ENCODE measurements at regions not wholly inside any gene's neighbourhood (a gene's known extent, or its start where the extent isn't known, plus 50 kb on each side); places are given as distances from the start of the nearest gene placed in this dataset.

DNA sequence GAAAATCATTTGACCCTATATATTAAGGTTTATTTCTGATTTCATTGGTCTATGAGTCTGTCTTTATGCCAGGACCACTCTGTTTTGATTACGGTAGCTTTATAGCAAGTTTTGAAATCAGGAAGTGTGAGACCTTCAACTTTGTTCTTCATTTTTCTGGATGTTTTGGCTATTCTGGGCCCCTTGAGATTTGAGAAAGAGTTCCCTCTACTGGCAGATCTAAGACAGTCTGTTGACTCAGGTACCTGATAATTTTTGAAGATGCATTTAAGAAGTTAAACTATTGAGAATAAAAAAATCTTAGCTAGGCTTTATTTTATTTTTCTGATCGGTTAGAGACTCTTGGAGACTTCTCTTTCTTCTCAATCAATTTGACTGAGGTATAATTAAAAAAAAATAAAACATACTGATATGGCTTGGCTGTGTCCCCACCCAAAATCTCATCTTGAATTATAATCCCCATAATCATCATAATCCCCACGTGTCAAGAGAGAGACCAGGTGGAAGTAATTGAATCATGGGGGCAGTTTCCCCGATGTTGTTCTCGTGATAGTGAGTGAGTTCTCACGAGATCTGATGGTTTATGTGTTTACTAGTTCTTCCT, 209.2 kb downstream of the SNX10 start:
- Mint-ChIP-seq H3K4me3 (no peak overlapping the region), H3K27ac (peak overlapping the region; percentile 39), H3K27me3 (peaks cover 44% of the 10 kb centered on the region), H3K36me3 (ENCODE audit: low read depth) (no peaks in the 10 kb centered on the region), H3K4me1 (peaks cover 5% of the 10 kb centered on the region)
- DNase-seq (no peak), ATAC-seq (no peak)
- no peaks in the 10 kb centered on the region for H3K9me3 ChIP-seq (ENCODE audit: control insufficient read depth, low read length, poor library complexity, severe bottlenecking)

DNA sequence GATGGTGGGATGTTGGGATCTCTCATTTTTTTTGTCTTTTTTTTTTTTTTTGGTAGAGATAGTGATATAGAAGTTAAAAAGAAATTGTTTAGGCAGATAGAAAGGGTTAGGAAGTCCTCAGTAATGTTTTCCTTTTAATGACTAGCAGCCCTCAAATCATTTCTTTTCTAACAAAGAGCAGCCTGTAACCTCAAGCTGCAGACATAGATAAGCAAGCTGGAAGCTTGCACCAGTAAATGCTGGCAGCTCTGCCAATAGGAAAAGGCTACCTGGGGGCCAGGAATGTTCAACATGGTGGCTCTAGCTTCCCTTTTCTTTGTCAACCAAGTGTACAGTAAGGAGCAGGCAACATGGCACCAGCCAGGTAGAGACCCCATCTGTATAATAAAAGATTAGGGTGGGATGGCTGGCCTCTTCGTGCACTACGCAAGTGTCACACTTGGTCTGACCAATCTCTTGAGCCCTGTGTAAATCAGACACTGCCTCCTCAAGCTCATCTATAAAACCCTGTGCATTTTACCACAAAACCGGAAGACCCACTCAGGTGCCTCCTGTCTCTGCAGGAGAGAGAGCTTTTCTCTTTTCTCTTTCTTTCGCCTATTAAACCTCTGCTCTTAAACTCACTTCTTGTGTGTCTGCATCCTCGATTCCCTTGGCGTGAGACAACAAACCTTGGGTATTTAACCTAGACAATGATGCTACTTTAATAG, 212.9 kb downstream of the SNX10 start:
- H3K27me3 Mint-ChIP-seq, result peaks cover 58% of the 10 kb centered on the region
- peaks cover 2% of the 10 kb centered on the region for H3K36me3 Mint-ChIP-seq (ENCODE audit: low read depth)
- ATAC-seq, result no peak
- no peaks in the 10 kb centered on the region for H3K9me3 ChIP-seq (ENCODE audit: control insufficient read depth, low read length, poor library complexity, severe bottlenecking)
- H3K4me3 Mint-ChIP-seq, result no peak overlapping the region
- no peak overlapping the region for H3K27ac Mint-ChIP-seq
- no peak for DNase-seq
- H3K4me1 Mint-ChIP-seq, result peaks cover 5% of the 10 kb centered on the region

DNA sequence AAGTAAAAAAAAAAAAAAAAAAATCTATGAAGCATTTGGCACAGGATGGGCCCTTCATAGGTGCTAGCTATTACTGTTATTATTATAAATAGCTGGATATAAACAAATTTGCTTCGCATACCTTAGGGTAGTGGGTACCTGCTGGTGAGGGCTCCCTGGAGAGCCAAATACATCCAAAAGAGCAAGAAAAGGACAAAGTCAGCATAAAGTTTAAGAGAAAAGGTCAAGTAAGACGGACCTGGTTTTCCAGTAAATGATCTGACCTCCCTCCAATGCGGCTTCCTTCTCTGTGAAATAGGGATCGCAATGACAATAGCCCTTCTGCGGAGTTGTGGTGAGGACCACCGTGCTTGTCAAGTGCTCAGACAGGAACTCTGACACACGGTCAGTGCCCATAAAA, 214.5 kb downstream of the SNX10 start:
- DNase-seq (no peak), ATAC-seq (no peak)
- no peaks in the 10 kb centered on the region for H3K9me3 ChIP-seq (ENCODE audit: control insufficient read depth, low read length, poor library complexity, severe bottlenecking)
- peaks cover 2% of the 10 kb centered on the region for H3K36me3 Mint-ChIP-seq (ENCODE audit: low read depth)
- H3K27ac Mint-ChIP-seq, result no peak overlapping the region
- peaks cover 56% of the 10 kb centered on the region for H3K27me3 Mint-ChIP-seq
- peaks cover 3% of the 10 kb centered on the region for H3K4me1 Mint-ChIP-seq
- no peak overlapping the region for H3K4me3 Mint-ChIP-seq

DNA sequence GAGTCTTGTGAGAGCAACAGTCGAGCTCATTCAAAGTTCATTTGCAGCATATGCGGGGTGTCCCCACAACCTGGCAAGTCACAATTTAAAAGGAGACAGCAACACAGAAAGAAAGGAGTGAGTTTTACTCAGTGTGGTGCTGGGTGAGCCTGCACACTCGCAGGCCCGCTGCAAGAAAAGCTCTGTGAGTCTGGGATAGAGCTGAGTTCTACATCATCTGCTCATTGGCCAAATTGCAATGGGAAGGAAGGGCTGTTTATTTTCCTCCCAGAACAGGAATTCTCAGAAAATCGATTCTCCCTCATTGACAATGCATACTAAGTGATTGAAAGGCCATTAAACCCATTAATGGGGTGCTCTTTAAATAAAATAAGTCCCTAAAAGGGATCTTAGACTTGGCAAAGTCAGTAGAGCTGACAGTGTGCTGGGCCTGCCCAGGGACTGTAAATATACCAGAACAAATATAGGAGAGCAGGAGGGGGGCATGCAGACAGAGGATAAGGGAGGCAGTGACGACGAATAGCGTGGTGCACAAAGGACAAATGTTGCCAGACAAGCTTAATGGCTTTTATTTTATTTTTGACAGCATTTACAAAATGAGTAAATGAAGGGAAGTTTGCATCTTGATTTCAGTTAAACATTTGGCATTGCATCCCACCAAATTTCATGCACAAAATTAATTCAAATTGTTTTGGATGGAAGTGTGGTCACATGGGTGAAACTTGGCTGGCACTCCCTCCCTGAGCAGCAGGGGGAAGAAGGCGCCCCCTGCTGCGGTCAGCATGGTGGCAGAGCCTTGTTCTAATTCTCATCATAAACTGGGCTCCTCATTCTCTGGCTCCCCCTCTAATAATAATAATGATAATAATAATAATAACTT, 215.7 kb downstream of the SNX10 start:
- DNase-seq (no peak), ATAC-seq (no peak)
- H3K4me1 Mint-ChIP-seq, result peaks cover 3% of the 10 kb centered on the region
- no peak overlapping the region for H3K27ac Mint-ChIP-seq
- H3K4me3 Mint-ChIP-seq, result no peak overlapping the region
- no peaks in the 10 kb centered on the region for H3K9me3 ChIP-seq (ENCODE audit: control insufficient read depth, low read length, poor library complexity, severe bottlenecking)
- peaks cover 57% of the 10 kb centered on the region for H3K27me3 Mint-ChIP-seq
- H3K36me3 Mint-ChIP-seq (ENCODE audit: low read depth), result peaks cover 2% of the 10 kb centered on the region

DNA sequence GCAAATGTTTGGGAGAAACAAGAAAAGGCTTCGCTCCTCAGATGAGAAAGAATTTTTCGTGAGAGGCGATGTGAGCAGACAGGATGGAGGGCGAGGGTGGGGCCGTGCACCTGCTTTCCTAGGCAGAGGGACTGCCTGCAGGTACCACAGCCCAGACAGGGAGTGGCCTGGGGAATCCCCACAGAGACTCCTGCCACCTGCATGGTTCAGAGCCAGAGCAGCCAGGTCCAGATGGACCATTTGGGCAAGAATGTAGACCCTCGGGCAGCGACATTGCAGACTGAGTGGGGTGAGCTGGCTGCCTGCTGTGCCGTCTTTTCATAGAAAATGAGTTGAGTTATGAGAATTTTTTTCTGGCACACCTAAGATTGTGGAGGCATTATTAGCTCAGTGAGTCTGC, 216.8 kb downstream of the SNX10 start:
- Mint-ChIP-seq H3K27me3 (peaks cover 55% of the 10 kb centered on the region), H3K4me3 (no peak overlapping the region), H3K36me3 (ENCODE audit: low read depth) (peaks cover 2% of the 10 kb centered on the region), H3K4me1 (peaks cover 3% of the 10 kb centered on the region), H3K27ac (no peak overlapping the region)
- no peak for ATAC-seq
- DNase-seq, result no peak
- H3K9me3 ChIP-seq (ENCODE audit: control insufficient read depth, low read length, poor library complexity, severe bottlenecking), result no peaks in the 10 kb centered on the region

DNA sequence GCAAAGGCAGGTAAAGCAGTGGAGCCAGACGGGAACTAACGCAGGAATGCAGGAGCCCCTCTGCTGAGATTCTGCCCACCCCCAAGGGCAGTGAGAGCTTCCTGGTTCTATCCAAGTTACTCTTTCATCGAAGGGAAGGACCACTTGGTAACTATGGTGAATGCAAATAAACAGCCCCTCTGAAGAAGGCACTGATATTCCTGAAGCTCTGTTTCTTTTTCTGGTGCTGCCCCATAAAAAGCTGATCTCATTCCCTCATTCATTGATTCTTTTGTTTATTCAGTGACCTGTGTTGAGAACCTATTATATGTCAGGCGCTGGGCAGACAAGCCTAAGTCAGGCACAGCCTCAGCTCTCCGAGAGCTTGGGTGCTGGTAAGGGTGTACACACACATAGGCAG, 217.3 kb downstream of the SNX10 start:
- no peak overlapping the region for H3K4me3 Mint-ChIP-seq
- H3K4me1 Mint-ChIP-seq, result peaks cover 1% of the 10 kb centered on the region

DNA sequence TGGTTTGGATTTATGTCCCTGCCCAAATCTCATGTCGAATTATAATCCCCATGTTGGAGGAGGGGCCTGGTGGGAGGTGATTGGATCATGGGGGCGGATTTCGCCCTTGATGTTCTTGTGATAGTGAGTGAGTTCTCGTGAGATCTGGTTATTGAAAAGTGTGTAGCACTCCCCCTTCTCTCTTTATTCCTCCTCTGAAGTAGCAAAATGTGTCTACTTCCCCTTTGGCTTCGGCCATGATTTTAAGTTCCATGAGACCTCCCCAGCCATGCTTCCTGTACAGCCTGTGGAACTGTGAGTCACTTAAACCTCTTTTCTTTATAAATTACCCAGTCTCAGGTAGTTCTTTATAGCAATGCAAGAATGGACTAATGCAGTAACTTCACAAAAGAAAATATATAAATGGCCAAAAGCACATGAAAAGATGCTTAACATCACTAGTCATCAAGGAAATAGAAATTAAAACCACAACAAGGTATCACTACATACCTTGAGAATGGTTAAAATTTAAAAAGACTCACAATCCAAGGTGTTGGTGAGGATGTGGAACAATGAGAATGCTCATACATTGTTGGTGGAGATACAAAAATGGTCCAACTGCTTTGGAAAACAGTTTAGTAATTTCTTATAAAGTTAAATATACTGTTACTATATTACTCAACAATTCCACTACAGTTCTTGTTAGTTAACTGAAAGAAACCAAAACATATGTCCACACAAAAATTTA, 218.7 kb downstream of the SNX10 start:
- Mint-ChIP-seq H3K4me1 (no peaks in the 10 kb centered on the region), H3K36me3 (ENCODE audit: low read depth) (peaks cover 2% of the 10 kb centered on the region), H3K27me3 (peaks cover 36% of the 10 kb centered on the region), H3K4me3 (no peak overlapping the region), H3K27ac (no peak overlapping the region)
- no peaks in the 10 kb centered on the region for H3K9me3 ChIP-seq (ENCODE audit: control insufficient read depth, low read length, poor library complexity, severe bottlenecking)
- ATAC-seq (no peak), DNase-seq (no peak)

More for the DNA sequence above, 217.3 kb downstream of the SNX10 start:
- no peak overlapping the region for H3K27ac Mint-ChIP-seq
- peaks cover 2% of the 10 kb centered on the region for H3K36me3 Mint-ChIP-seq (ENCODE audit: low read depth)
- no peak for ATAC-seq
- peaks cover 51% of the 10 kb centered on the region for H3K27me3 Mint-ChIP-seq
- no peak for DNase-seq
- no peaks in the 10 kb centered on the region for H3K9me3 ChIP-seq (ENCODE audit: control insufficient read depth, low read length, poor library complexity, severe bottlenecking)

DNA sequence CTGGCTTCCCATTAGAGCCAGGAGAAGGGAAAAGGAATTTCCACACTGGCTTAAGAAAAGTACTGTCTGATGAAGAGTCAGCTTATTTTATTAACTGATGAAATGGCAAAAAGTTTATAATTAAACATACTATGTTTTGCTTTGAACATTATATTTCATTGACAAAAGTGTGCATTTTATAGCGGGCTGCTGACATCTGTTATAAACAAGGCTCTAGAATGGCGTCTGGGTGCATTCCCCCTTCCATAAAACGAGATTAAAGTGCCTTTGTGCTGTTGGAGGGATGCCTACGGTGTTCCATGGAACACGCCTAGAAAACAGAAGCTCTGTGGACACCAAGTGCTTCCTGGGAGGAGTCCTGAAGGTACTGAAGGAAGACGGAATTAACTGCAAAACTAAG, 220.2 kb downstream of the SNX10 start:
- no peak overlapping the region for H3K27ac Mint-ChIP-seq
- no peak overlapping the region for H3K4me3 Mint-ChIP-seq
- DNase-seq (no peak), ATAC-seq (no peak)
- H3K9me3 ChIP-seq (ENCODE audit: control insufficient read depth, low read length, poor library complexity, severe bottlenecking), result no peaks in the 10 kb centered on the region
- peaks cover 33% of the 10 kb centered on the region for H3K27me3 Mint-ChIP-seq
- H3K4me1 Mint-ChIP-seq, result no peaks in the 10 kb centered on the region
- H3K36me3 Mint-ChIP-seq (ENCODE audit: low read depth), result peaks cover 2% of the 10 kb centered on the region

DNA sequence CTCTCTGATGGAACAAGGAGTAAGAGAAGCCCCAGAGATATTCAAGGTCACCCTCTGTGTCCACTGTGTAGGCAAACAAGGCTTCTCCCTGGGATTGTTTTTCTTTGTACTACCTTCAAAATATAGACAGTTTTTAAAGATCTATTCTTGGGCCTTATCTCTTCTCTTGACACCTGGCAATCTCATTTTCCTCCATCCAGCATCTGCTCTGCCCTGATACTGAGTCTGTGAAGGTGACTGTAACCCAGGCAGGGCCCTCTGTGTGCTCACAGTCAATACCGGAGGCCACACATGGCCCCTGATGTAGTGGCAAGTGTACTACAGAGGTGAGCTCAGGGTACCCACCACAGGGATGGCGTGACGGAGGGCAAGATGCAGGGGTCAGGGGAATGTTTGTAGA, 221.1 kb downstream of the SNX10 start:
- Mint-ChIP-seq H3K36me3 (ENCODE audit: low read depth) (no peaks in the 10 kb centered on the region), H3K4me3 (no peak overlapping the region), H3K4me1 (no peaks in the 10 kb centered on the region), H3K27me3 (peaks cover 32% of the 10 kb centered on the region), H3K27ac (no peak overlapping the region)
- no peak for DNase-seq
- H3K9me3 ChIP-seq (ENCODE audit: control insufficient read depth, low read length, poor library complexity, severe bottlenecking), result no peaks in the 10 kb centered on the region
- no peak for ATAC-seq

DNA sequence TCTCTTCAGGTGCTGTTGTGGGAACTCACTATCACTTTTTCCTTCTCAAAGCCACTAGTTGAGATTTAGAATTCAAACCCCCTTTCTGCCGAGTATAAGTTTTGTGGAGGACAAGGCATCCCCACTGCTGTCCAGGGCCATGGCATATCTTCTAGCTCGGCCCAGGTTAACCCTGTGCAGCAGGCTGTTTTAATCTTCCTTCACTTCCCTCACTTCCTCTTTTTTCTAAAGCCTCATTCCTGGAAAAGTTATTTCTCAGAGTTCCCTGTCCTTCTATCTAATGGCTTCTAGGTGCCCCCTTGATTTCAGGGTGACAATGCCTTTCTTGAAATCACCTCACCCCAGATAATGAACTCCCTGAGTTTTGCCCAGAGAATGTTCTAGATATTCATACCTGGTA, 222.3 kb downstream of the SNX10 start:
- H3K9me3 ChIP-seq (ENCODE audit: control insufficient read depth, low read length, poor library complexity, severe bottlenecking), result no peaks in the 10 kb centered on the region

DNA sequence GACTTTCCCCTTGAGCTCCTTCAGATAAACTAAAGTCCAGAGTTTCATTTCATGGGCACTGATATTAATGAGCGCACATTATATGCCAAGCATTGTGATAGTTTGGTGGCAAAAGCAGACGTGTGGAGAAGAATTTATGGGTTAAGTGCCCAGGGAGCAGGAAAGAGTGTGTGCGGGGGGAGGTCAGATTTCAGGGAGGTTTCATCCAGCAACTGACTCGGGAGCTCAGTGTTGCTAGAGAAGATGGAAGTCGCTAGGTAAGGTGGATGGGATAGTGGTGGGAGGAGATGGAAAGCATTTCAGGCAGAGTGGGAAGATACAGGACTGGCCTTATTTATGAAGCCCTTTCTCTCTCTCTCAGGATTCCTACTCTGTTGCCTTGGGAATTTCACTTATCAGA, 223.0 kb downstream of the SNX10 start:
- no peak for DNase-seq
- Mint-ChIP-seq H3K4me3 (no peak overlapping the region), H3K36me3 (ENCODE audit: low read depth) (no peaks in the 10 kb centered on the region), H3K27me3 (peaks cover 43% of the 10 kb centered on the region), H3K27ac (no peak overlapping the region), H3K4me1 (no peaks in the 10 kb centered on the region)
- ATAC-seq, result no peak
- H3K9me3 ChIP-seq (ENCODE audit: control insufficient read depth, low read length, poor library complexity, severe bottlenecking), result no peaks in the 10 kb centered on the region

More for the DNA sequence above, 222.3 kb downstream of the SNX10 start:
- peaks cover 37% of the 10 kb centered on the region for H3K27me3 Mint-ChIP-seq
- no peaks in the 10 kb centered on the region for H3K36me3 Mint-ChIP-seq (ENCODE audit: low read depth)
- ATAC-seq (no peak), DNase-seq (no peak)
- no peaks in the 10 kb centered on the region for H3K4me1 Mint-ChIP-seq
- no peak overlapping the region for H3K27ac Mint-ChIP-seq
- no peak overlapping the region for H3K4me3 Mint-ChIP-seq

DNA sequence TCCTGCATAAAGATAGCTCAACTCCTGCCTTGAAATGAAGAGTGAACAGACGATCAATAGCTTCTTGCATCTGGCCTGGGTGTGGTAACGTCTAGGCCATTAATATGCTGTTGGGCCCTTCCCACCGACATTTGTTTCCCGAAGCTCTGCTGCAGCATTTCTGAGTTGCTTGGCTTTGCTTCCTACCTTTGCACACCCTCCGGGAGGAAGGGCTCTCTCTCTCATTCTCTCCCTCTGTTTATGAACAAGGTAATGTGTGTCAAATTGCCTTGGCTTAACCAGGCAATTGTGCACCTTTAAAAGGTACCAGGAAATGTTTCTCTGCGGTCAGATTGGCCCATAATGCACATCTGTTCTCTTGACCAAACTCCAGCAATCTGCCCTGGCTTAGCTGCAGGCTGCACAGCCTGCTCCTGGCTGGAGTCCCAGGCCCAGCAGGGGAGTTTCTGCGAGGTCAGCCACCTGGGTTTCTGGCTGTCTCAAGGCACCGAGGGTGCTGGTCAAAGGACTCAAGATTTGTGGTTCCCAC, 223.7 kb downstream of the SNX10 start:
- DNase-seq (no peak), ATAC-seq (no peak)
- H3K4me1 Mint-ChIP-seq, result no peaks in the 10 kb centered on the region
- H3K9me3 ChIP-seq (ENCODE audit: control insufficient read depth, low read length, poor library complexity, severe bottlenecking), result no peaks in the 10 kb centered on the region
- H3K27ac Mint-ChIP-seq, result no peak overlapping the region
- no peak overlapping the region for H3K4me3 Mint-ChIP-seq
- H3K36me3 Mint-ChIP-seq (ENCODE audit: low read depth), result no peaks in the 10 kb centered on the region
- H3K27me3 Mint-ChIP-seq, result peaks cover 51% of the 10 kb centered on the region

DNA sequence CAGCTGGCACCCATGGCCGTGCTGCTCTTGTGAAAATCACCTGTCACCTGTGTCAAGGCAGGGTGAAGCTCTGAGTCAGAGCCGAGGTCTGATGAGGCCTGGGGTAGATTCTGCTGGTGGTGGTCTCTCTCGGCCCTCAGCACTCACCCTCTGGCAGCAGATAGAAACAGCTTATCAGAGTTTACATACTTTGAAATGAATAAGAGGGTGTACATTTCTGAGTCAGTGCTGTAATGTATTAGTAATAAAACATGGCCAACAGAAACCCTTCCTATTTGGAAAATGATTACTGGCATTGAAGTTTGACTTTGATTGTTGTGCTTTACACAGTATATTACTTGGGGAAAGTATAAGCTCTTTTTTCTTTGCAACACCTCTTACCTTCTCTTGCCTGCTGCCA, 228.8 kb downstream of the SNX10 start:
- Mint-ChIP-seq H3K4me1 (no peaks in the 10 kb centered on the region), H3K36me3 (ENCODE audit: low read depth) (no peaks in the 10 kb centered on the region), H3K4me3 (no peak overlapping the region), H3K27ac (no peak overlapping the region), H3K27me3 (peaks cover 44% of the 10 kb centered on the region)
- no peak for DNase-seq
- no peak for ATAC-seq
- H3K9me3 ChIP-seq (ENCODE audit: control insufficient read depth, low read length, poor library complexity, severe bottlenecking), result no peaks in the 10 kb centered on the region
